ENCODE measurements at regions not wholly inside any gene's neighbourhood (a gene's known extent, or its start where the extent isn't known, plus 50 kb on each side); places are given as distances from the start of the nearest gene placed in this dataset.
A peak's percentile ranks its signal among the peaks of the same experiment; 100 is the strongest.

DNA sequence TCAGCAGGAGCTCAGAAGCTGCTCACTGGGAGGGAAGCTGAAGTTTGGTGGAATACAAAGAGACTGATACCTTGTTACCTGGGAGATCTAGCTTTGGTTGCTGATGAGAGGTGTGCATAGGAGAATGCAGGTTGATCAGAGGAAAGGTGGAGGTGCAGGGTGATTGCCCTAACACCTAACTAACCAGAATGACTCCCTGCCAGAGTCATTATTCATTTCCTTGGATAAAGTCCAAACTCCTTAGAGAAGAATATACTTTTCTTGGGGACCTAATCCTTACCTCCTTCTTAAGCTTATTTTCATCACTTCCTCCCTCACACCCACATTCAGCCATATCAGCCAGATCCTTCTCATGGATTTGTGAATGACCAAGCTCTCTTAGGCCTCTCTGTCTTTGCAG is 814.2 kb upstream of the TENM4 start:
- H3K4me2 ChIP-seq: no peak overlapping the region
- H3K4me1 ChIP-seq: no peaks in the 10 kb centered on the region
- H3K9ac ChIP-seq: no peak overlapping the region

DNA sequence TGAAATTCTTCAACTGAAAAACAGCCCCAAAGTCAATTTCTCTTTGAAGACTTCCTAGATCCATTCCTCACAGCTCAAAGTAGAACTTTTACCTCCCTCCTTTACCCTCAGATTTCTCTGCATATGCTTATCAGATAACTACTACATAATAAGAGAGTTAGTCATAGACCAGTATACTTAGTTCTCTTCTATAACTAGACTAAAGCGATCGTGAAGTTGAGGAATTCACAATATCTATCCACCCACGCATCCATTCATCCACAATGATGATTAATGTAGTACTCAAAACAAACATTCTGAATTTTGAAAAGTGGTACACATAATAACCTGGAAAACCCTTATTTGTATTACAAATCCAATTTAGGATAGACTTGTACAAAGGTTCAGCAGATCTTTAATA is 800.9 kb upstream of the TENM4 start:
- Histone ChIP-seq H3K4me3 (no peak overlapping the region), H3K4me1 (peaks cover 0 to 23% (median 0%) of the 10 kb centered on the region in 10 experiments; a peak in 3 of 20 replicates), H3K27me3 (no peaks in the 10 kb centered on the region), H3K36me3 (no peaks in the 10 kb centered on the region), H3K27ac (no peak overlapping the region), H3K9me3 (replicated peaks in 1 of 11) (peaks cover 7 to 21% (median 12%) of the 10 kb centered on the region in 11 experiments; a peak in 18 of 22 replicates), H4K20me1 (no peaks in the 10 kb centered on the region), H3K9ac (no peak overlapping the region), H3K4me2 (no peak overlapping the region)
- no peak for TF ChIP-seq Cebpa-rat (IDR thresholded peaks at IDR 0.05)

More for the DNA sequence above, 814.2 kb upstream of the TENM4 start:
- H3K27me3 ChIP-seq: no peaks in the 10 kb centered on the region
- no peaks in the 10 kb centered on the region for H4K20me1 ChIP-seq
- no peak for TF ChIP-seq Cebpa-rat (IDR thresholded peaks at IDR 0.05)
- H3K9me3 ChIP-seq (replicated peaks in 1 of 11): peaks cover 0 to 12% (median 0%) of the 10 kb centered on the region in 11 experiments; a peak in 3 of 22 replicates
- H3K36me3 ChIP-seq: no peaks in the 10 kb centered on the region
- no peak overlapping the region for H3K27ac ChIP-seq
- no peak overlapping the region for H3K4me3 ChIP-seq

DNA sequence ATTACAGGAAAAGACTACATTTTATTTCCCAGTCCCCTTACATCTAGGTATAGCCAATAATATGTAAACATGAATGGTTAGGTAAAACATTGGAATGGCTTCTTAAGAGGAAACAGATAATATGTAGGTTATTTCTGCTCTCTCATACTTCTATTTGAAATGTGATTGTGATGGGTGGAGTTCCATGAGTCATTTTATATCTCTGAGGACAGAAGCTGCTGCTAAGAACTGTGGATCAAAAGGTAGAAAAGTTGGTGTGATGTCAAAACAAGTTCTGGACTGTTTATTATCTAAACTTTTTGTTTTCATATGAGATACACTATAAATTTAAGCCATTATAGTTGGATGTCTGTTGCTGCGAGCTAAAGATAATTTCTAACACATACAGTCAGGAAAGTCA is 799.4 kb upstream of the TENM4 start:
- H3K4me3 ChIP-seq: no peak overlapping the region
- H3K4me2 ChIP-seq: no peak overlapping the region
- no peaks in the 10 kb centered on the region for H3K36me3 ChIP-seq
- no peak overlapping the region for H3K27ac ChIP-seq
- no peaks in the 10 kb centered on the region for H3K27me3 ChIP-seq
- H4K20me1 ChIP-seq: no peaks in the 10 kb centered on the region
- no peak for TF ChIP-seq Cebpa-rat (IDR thresholded peaks at IDR 0.05)
- no peak overlapping the region for H3K9ac ChIP-seq
- H3K9me3 ChIP-seq (replicated peaks in 1 of 11): peaks cover 12 to 33% (median 17%) of the 10 kb centered on the region in 11 experiments
- H3K4me1 ChIP-seq: peaks cover 0 to 9% (median 0%) of the 10 kb centered on the region in 10 experiments; a peak in 3 of 20 replicates

DNA sequence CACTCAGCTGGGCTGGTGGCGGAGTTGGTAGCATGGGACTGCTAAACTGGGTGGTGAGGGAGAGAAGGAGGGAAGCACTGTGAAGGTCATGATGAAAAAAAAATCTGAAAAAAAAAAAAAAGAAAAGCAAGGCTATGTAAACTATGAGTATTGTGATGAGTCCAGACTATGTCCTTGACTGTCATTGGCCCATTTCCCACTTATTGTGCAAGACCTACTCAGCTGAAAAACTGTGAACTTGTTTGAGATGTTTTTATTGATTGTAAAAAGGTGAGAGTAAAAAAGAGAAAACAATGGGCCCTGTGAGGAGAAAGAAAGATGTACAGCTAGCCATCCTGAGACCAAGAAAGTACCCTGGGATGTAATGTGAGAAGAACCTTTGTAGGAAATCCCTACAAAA is 798.4 kb upstream of the TENM4 start:
- H4K20me1 ChIP-seq: no peaks in the 10 kb centered on the region
- no peak overlapping the region for H3K27ac ChIP-seq
- H3K4me2 ChIP-seq: no peak overlapping the region
- no peak overlapping the region for H3K9ac ChIP-seq
- H3K27me3 ChIP-seq: no peaks in the 10 kb centered on the region
- no peaks in the 10 kb centered on the region for H3K4me1 ChIP-seq
- peaks cover 10 to 33% (median 15%) of the 10 kb centered on the region in 11 experiments for H3K9me3 ChIP-seq (replicated peaks in 1 of 11)
- no peaks in the 10 kb centered on the region for H3K36me3 ChIP-seq
- no peak for TF ChIP-seq Cebpa-rat (IDR thresholded peaks at IDR 0.05)
- no peak overlapping the region for H3K4me3 ChIP-seq

DNA sequence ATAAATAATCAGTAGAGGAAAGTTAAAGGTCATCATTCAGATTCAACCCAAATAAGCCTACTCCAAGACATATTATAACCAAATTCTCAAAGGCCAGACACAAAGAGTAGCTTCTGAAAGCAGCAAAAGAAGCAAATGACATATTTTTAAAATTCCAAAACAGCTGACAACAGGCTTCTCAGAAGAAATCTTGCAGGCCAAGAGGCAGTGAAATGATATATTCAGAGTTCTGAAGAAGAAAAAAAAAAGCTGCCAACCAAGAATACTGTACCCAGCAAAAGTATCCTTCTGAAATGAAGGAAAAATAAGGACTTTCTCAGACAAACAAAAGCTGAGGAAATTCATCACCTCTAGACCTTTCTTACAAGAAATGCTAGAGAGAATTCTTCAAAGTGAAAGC is 787.1 kb upstream of the TENM4 start:
- H3K27ac ChIP-seq: no peak overlapping the region
- no peak for TF ChIP-seq Cebpa-rat (IDR thresholded peaks at IDR 0.05)

DNA sequence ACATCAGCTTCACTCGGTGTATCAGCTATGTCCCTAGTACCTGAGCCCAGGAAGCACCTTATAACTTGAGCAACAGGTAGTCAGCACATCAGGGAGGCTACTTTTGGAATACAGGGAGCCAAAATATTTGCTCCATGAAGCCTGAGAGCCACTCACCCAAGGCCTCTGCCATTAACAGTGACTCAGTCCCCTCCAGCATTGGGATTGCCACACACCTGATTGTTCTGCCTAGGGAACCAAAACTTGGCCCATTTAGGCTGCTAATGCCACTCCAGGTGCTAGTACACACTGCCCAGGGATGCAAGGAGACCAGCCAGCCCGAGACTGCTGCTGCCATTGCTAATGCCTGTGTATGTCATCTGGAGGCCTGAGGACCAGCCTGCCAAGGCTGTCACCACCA is 773.6 kb upstream of the TENM4 start:
- TF ChIP-seq Cebpa-rat (IDR thresholded peaks at IDR 0.05): no peak
- no peak overlapping the region for H3K4me2 ChIP-seq
- no peak overlapping the region for H3K9ac ChIP-seq
- H3K4me1 ChIP-seq: 0 out of 20 replicates have a peak, but pooled peaks cover 0 to 5% (median 0%) of the 10 kb centered on the region in 10 experiments
- no peaks in the 10 kb centered on the region for H3K36me3 ChIP-seq
- no peak overlapping the region for H3K4me3 ChIP-seq
- H3K9me3 ChIP-seq (replicated peaks in 1 of 11): peaks cover 0 to 4% (median 0%) of the 10 kb centered on the region in 11 experiments; a peak in 2 of 22 replicates
- H3K27me3 ChIP-seq: no peaks in the 10 kb centered on the region
- H4K20me1 ChIP-seq: no peaks in the 10 kb centered on the region
- H3K27ac ChIP-seq: no peak overlapping the region

More for the DNA sequence above, 787.1 kb upstream of the TENM4 start:
- Histone ChIP-seq H3K4me2 (no peak overlapping the region), H4K20me1 (no peaks in the 10 kb centered on the region), H3K36me3 (no peaks in the 10 kb centered on the region), H3K4me1 (no peaks in the 10 kb centered on the region), H3K9ac (no peak overlapping the region), H3K27me3 (no peaks in the 10 kb centered on the region), H3K4me3 (no peak overlapping the region), H3K9me3 (replicated peaks in 1 of 11) (peaks cover 23 to 46% (median 30%) of the 10 kb centered on the region in 11 experiments)

DNA sequence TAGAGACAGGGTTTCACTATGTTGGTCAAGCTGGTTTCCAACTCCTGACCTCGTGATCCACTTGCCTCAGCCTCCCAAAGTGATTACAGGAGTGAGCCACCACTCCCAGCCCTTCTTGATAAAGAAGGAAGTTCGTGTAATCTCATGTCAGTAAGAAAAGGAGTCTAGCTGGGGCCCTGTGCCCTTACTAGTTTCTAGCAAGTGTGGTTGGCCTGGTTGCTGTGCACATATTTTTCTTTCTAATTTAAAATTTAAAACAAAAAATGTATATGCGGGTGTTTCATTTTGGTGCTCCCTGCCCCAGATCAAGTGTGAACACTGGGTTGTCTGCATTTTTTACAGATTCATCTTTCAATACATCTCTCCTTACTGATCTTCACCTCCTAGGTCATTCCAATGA is 770.8 kb upstream of the TENM4 start:
- Histone ChIP-seq H3K4me2 (peak overlapping the region in 5 of 11 experiments; percentile 4 to 29 (median 15); a peak in 5 of 22 replicates), H3K36me3 (no peaks in the 10 kb centered on the region), H3K4me3 (no peak overlapping the region), H3K9me3 (replicated peaks in 1 of 11) (peaks cover 0 to 4% (median 0%) of the 10 kb centered on the region in 11 experiments; a peak in 2 of 22 replicates), H3K9ac (no peak overlapping the region), H3K27ac (no peak overlapping the region), H4K20me1 (no peaks in the 10 kb centered on the region), H3K4me1 (0 out of 20 replicates have a peak, but pooled peaks cover 0 to 5% (median 0%) of the 10 kb centered on the region in 10 experiments), H3K27me3 (no peaks in the 10 kb centered on the region)
- no peak for TF ChIP-seq Cebpa-rat (IDR thresholded peaks at IDR 0.05)

DNA sequence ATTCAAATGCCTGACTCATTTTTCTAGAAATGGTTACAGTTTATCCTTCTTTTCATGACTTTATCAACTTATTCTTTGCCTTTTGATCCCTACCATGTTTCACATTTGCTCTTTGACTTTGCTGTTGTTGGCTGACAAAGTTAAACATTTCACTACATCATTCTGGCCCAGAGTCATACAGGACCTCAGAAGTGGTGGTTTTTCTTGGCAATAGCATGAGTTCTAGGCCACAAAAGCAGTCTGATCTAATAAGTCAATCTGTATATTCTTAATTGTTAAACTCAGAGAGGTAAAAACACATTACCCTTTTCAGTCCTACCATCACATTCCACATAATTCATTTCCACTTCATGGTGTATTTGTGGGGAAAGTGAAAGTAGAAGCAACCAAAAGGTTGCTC is 763.2 kb upstream of the TENM4 start:
- Histone ChIP-seq H3K4me1 (no peaks in the 10 kb centered on the region), H3K27me3 (no peaks in the 10 kb centered on the region), H3K9me3 (replicated peaks in 1 of 11) (no peaks in the 10 kb centered on the region), H3K36me3 (no peaks in the 10 kb centered on the region), H3K9ac (no peak overlapping the region), H4K20me1 (no peaks in the 10 kb centered on the region), H3K4me2 (no peak overlapping the region), H3K27ac (no peak overlapping the region), H3K4me3 (no peak overlapping the region)
- no peak for TF ChIP-seq Cebpa-rat (IDR thresholded peaks at IDR 0.05)

DNA sequence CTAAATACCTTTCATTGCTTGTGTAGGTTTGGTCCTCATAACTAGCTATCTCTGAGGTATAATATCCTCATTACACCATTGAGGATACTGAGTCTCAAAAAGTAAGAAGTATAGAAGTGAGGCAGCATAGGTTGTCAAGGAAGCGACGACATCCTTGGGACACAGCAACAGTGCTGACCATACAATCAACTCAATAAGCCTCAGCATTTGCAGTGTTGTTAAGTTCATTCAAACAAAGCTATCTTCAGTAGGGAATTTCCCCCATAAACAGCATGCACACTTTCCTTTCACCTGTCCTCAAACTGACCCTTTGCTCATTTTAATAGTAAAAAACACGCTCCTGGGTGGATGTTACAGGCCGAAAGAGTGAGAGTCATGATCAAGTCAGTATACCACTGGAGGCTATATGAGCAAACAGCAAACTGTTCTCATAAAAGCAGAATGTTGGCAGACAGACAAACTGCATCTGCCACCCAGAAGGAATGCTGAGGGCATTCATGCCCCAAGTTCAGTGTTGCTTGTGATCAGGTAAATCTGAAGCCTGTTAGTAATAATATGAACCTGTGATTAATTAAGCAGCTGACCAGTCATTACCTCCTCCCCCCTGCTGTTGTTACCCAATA is 756.2 kb upstream of the TENM4 start:
- Histone ChIP-seq H3K4me1 (no peaks in the 10 kb centered on the region), H3K27ac (no peak overlapping the region), H3K9me3 (replicated peaks in 1 of 11) (no peaks in the 10 kb centered on the region), H3K27me3 (no peaks in the 10 kb centered on the region), H3K36me3 (no peaks in the 10 kb centered on the region), H3K4me2 (no peak overlapping the region), H3K9ac (no peak overlapping the region), H4K20me1 (no peaks in the 10 kb centered on the region), H3K4me3 (no peak overlapping the region)
- no peak for TF ChIP-seq Cebpa-rat (IDR thresholded peaks at IDR 0.05)

DNA sequence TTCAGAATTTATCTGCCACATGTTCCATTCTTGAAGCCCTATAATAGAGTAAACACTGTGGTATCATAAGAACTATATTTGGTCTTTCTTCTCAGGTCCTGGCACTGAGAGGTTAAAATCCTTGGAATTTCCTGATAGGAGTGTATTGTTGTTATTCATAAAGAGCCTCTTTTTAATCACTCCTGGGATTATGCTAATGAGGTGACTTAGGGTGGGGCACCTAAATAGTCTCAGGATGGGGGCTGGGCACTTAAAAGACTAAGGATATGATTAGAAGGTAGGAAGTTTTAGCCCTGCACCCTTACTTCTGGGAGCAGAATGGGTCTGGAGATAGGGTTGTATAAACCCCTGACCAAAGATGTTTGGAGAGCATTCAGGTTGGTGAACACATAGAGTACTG is 755.2 kb upstream of the TENM4 start:
- H3K9me3 ChIP-seq (replicated peaks in 1 of 11): no peaks in the 10 kb centered on the region
- no peak overlapping the region for H3K4me2 ChIP-seq
- no peaks in the 10 kb centered on the region for H3K4me1 ChIP-seq
- H3K9ac ChIP-seq: no peak overlapping the region
- H4K20me1 ChIP-seq: no peaks in the 10 kb centered on the region
- H3K27ac ChIP-seq: no peak overlapping the region
- no peaks in the 10 kb centered on the region for H3K36me3 ChIP-seq
- no peaks in the 10 kb centered on the region for H3K27me3 ChIP-seq
- TF ChIP-seq Cebpa-rat (IDR thresholded peaks at IDR 0.05): no peak
- no peak overlapping the region for H3K4me3 ChIP-seq

Data from BLaER1 treated with 17β-estradiol and CSF1 and Interleukin-3, amounts not matched to agents 10 nM and 100 nM (cell line).